Pons (tissue), 1 donor: ENCODE measurements at regions not wholly inside any gene's neighbourhood (a gene's known extent, or its start where the extent isn't known, plus 50 kb on each side); places are given as distances from the start of the nearest gene placed in this dataset.
A peak's percentile ranks its signal among the peaks of the same experiment; 100 is the strongest.
"Not testable (repeated sequence)": the region's sequence is repeated elsewhere in the genome, so short reads cannot be mapped to it uniquely, and the experiment has no call there.

Experiments
- DNase-seq: peaks from one replicate; pipeline ENCODE4 v3.0.0-alpha.2; 2016; ENCODE audit warnings: low spot score

DNA sequence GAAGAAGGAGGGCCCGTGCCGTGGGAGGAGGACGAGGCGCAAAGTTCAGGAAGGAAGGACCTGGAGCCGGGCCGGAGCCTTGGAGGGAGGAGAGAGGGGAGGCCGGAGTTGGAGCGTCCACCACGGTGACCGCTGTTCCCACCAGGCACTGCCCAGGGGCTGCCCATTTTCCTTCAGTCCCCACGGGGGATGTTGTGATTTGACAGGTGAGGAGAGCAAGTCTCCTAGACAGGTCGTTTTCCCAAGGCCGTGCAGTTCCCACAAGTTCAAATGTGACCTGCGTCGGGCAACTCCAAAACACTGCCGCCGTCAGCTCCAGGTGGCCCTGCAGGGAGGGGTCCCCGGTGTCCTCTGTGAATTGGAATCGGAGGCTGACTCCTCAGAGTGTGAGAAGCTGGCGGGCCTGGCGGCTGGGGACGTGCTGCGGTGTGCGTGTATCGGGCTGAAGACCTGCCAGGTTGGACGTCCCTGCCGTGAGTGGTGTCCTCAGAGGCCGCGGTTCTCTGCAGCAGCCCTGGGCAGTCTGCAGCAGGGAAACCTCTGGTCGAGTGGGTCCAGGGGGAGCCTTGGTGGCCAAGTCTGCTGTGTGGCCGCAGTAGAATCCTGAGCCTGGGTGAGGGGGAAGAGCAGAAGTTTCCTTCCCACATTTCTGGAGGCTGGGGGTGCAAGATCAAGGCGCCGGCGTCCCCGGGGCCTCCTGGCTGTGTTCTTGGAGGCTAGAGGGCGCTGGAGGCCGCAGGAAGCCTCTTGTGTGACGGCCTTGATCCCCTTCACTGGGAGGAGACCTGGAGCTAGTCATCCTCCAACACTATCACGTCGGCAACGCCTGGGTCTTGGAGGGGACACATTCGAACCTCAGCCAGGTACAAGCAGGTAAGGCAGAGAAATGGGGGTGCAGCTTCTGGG lies 115.1 kb upstream of the FRMD1 start:
- DNase-seq: no peak

DNA sequence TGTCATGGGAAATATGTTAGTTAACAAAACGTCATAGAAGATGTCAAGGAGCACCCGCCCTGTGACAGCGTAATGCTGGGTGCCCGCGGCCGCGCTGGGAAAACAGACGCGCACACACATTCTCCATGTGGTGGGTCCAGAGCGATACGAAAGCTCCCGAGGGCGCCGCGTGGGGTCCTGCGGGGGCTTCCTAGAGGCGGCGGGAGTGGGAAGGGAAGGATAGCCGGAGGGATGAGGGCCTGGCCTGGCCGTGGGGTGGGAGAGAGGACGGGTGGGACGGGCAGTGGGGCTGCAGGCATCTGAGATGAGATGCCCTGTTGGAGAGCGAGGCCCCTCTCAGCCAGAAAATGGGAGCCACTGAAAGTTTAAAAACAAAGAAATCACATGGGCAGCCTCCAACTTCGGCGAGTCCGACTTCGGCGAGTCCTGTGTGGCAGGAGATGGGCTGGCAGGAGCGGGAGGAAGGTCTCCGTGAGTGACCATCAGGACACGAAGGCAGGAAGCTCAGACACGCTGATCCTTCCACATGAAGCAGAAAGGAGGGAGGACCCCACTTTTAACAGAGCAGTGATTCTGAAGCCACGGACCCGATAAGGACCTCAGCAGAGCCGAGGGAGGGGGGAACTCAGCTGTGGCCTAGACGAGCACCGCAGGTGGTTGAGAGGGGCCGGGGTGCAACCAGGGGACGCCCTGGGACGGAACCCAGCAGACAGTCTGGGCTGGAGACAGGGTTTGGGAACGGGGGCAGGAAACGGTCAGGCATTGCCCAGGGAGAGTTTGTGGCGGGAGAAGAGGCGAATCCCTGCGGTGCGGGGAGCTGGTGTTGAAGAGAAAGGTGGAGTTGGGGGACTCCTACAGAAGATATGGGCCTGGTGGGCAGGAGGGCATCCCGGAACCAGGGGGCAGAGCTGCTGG lies 114.1 kb upstream of the FRMD1 start:
- no peak for DNase-seq

DNA sequence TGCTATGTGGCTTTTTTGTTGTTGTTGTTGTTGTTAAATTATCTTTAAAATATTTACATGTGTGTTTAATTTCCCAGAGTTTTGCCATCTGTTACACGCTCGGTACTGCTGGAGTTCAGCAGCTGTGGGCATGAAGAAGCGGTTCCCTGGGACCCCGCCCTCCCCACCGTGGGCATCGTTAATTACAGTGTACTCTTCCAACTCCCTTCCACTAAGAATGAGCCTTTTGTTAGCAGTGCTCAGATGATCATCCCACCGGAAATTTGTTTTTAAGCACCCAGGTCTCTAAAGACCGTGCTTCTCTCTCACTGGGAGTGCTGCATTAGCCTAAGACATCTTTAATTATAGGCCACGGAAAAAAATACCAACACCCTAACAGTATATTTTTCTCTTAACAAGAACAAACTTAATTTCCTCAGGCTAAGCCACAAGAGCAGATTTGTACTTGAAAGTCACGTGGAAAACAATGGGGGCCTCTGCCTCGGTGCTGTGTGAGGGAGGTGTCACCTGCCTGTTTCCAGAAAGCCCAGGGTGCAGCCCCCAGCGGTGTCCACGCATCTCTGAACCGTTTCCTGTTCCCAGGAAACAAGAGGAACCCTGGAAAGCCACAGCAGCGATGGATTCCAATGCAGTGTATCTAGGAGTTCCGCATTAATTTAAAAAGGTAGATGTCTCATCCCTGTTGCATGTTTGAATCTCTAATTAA lies 113.3 kb upstream of the FRMD1 start:
- DNase-seq: peak; percentile 7

DNA sequence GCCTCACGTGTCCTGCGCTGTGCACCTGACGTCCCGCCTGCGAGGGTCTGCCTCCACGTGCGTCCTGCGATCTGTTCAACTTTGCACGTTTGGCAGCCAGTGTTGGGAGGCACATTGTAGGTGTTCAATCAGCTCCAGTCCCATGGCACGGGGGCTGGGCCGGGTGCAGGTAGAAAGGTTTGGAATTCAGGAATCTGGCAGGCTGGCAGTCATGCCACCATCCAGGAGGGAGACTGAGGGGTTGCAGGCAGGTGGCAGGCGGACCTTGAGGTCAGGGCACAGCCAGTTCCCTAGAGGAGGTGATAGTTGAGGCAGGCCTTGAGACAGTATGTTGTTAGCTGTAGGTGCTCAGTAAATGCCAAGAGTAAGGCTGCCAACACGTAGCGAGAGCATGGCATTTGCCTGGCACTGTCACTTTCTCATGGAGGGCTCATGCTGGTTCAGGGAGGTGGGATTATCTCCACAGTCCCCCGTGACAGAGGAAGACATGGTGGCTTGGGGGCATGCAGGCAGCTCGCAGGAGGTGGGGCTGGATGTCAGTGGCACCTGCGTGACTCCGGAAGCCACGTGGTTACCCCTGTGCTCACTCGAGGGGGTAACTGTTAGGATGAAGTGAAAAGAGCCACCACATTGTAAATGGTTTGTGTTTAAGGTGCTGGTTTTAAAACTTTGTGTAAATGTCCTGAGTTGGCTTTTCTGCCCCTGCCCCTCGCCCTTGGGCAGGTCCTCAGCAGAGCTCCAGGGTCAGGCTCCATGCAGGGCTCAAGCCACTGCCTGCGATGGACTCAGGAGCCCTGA lies 111.8 kb upstream of the FRMD1 start:
- no peak for DNase-seq

DNA sequence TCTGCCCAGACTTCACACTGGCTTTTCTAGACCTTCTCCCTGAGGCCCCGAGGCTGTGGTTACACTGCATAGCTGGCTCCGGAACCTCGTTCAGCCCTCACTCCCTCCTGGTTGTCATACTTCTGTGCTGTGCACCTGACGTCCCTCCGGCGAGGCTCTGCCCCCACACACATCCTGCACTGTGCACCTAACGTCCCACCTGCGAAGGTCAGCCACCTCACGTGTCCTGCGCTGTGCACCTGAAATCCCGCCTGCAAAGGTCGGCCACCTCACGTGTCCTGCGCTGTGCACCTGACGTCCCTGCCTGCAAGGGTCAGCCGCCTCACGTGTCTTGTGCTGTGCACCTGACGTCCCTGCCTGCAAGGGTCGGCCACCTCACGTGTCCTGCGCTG lies 111.0 kb upstream of the FRMD1 start:
- no peak for DNase-seq

DNA sequence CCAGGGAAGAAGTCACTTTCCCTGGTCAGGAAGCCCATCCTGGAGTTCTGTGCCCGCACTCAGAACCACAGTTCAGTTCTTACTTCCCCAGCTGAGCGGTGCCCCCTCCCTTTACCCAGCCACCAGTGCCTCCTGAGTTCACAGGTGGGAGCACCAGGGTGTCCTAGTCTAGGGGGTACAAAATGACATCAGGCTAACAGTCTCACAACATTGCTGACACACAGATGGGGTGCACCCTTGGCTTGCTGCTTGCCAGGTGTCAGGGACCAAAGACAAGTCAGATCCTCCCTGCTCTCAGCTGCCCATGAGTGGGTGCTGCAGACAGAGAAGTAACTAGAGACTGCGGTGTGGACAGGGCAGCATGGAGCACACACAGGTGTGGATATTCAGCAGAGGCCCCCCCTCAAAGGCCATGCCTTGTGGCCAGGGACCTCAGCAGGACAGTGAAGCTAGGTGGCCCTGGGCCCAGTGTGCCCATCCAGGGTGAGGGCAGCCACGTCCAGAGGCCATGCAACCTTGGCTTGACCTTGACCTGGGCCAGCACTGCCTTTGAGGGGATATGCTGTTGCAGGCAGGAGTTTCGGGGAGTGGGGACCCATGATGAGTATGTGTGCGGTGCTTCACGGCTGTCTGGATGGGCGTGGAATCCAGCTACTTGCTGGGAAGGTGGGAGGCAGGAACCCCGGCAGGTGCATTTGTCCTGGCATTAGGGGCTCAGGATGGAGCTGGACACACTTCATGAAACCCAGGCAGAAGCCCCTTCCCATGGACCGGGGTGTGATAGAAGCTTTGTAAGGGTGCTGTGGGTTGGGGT lies 110.4 kb upstream of the FRMD1 start:
- no peak for DNase-seq

DNA sequence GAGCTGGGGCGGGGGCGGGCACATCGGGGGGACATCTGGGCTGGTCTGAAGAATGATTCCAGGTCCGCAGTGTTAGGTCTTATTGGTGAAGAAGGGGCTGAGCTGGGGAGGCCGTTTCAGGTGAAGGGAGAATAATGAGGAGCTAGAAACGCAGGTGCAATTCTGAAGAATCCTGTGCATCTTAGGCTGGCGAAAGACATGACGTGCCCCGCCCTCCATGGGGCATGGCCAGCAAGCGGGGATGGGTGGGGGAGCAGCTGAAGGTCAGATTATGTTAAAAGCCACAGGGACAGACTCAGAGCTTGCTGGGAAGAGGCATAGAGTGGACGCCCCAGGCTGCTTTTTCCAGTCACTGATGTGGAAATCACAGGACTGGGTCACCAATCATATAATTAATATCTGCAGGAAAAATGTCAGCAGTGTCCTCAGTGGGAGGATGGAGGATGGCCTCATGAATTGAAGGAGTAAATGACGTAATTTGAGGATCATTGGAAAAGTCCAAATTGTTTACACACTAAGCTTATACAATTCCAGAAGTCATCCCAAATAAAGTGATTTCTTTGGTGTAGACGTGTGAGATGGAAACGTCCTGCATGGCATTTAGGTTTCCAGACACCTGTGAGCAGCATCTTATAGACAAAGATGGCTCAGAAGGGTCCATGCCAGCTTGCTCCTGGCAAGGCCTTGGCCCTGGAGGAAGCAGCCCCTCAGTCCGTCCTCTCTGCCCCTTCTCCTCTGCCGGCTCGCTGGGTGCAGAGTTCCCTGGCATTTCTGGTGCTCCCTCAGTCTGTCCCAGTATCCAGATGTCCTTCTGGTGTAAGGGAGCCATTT lies 109.6 kb upstream of the FRMD1 start:
- DNase-seq: no peak

DNA sequence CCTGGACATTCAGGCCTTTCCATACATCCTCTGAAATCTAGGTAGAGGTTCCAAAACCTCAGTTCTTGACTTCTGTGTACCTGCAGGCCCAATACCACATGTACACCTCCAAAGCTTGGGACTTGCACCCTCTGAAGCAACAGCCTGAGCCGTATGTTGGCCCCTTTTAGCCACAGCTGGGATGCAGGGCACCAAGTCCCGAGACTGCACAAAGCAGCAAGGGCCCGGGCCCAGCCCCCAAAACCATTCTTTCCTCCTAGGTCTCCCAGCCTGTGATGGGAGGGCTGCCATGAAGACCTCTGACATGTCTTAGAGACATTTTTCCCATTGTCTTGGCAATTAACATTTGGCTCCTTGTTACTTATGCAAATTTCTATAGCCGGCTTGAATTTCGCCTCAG lies 107.4 kb upstream of the FRMD1 start:
- DNase-seq: no peak

DNA sequence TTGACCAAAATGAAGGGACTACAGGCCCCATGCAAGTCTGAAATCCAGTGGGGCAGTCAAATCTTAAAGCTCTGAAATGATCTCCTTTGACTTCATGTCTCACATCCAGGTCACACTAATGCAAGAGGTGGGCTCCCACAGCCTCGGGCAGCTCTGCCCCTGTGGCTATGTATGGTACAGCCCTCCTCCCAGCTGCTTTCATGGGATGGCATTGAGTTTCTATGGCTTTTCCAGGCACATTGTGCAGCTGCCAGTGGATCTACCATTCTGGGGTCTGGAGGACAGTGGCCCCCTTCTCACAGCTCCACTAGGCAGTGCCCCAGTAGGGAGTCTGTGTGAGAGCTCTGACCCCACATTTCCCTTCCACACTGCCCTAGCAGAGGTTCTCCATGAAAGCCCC lies 107.0 kb upstream of the FRMD1 start:
- DNase-seq: not testable (repeated sequence)

DNA sequence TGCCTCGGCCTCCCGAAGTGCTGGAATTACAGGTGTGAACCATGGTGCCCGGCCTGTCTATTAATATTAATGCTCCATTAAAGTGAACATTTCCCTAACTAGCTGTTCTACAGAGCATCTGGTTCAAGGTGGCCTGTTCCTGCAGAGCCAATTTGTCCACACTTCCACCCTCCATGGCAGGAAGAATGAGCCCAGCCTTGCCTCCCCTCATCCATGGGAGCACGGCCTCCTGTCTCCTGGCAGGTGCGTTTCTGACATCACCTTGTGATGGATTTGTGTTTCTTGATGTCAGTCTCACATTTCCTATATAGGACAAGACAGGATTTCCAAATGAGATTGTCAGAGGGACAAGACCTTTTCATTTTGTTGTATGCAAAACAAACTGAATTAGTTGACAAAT lies 105.7 kb upstream of the FRMD1 start:
- no peak for DNase-seq

DNA sequence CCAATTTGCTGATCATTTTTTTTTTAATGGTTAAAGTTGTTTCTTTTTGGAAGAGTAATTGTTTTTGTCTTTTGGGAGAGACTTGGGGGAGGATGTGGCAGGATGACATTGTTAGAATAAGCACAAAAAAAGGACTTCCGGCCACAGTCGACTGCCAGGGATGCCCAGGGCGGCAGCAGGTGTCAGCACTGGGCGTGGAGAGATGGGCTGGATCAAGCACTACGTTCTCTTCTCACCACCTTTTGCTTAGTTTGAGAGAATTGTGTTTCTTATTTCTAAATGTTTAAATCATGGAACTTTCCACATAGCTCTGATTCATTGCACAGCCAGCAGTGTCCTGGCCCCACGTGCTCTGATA lies 104.6 kb upstream of the FRMD1 start:
- no peak for DNase-seq

DNA sequence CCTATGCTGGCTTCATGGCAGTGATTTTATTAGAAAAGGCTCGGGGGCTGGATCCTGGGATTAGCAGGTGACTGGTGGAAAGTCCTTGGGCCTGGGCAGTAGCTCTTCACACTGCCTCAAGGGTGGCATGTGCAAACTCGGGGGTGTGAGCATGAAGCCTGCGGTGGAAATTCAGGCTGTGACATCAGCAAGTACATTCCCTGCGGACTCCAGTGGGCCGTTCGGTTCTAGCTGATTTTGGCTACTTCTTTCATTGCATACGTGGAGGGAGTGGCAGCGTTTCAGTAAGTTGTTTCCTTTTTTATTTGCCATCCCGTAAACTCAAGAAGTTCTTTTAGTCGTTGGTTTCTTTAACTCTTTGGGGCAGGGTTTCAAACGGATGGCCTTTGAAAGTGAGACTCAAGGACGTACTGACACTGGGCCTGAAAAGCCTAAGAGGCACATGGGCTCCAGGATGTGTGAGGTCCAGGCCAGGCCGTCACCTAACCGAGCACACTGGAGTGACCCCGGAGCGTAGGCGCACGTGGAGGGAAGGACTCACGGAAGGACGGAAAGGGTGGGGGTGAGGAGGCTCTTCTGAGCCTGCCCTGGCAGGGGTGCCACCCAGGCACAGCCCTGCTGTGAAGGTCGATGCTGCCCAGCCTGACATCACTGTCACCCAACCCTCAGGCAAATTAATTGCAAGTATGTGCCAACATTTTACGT lies 104.0 kb upstream of the FRMD1 start:
- no peak for DNase-seq

DNA sequence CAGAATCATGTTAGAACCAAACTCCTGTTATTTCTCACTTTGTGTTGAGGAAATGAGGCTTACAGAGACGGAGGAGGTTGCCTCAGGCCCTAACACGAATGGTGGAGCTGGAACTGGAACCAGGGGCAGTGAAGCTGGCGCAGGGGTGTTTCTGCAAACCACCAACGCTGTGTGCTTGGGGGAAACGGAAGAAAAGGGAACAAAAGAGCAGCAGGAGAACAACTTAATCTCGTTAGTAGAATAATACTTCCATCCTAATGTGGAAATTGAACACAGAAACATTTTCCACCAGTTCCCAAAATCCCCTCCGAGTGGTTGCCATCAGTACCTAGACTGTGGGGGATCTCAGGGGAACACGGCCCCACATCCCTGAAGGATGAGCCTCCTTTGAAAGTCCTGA lies 103.4 kb upstream of the FRMD1 start:
- DNase-seq: no peak

DNA sequence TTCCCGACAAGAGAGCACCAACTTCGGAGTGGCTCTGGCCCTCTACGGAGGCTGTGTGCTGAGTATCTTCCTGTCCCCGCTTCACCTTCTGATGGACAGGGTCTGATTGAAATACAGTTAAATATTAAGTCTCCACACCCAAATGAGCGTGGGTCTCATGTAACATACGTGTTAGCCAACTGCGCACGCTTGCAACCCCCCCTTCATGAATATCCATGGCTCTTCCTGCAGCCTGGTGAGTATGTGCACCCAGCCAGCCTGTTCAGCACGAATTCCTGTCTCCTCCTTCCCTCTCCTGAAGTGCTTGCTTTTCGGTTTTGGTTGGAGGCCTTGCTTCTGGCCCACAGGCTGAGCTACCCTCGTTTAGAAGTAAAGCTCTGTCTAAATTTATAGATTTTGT lies 102.9 kb upstream of the FRMD1 start:
- no peak for DNase-seq

DNA sequence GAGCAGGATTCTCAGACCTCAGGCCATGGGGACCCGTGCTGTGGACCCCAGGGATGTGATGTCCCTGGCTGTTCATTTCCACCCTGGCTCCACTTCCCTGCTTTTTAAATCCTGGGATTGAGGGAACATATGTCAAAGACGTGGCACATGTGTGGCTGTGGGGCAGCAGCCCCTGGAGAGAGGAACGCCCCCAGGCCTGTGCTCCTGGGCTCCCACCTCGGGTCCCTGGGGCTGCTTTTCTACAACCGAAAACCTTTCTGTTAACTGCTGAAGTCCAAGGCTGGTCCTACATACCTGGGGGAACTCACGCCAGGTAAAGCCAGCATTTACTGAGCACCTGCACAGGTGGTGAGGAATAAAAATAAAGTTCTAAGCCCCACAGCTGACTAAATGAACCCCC lies 102.3 kb upstream of the FRMD1 start:
- no peak for DNase-seq

DNA sequence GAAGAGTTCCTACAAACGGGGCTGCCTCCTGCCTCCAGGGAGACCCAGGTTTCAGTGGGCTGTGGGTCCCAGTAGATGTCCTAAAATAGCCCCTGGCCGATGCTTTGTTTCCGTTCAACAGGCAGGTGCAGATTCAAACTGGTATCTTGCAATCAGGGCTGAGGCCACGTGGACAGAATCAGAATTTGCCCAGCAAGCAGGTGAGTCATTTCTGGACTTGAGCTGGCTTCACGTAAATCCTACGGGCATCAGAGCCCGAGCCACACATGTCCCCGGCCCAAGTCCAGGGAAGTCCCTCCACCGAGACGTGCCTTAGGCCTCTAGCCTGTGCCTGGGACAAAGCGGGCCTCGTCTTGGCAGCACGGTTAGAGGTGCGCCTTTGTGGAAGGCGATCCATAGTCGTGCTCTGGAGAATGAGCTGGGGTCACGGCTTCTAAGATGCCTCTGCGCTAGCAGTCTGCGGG lies 101.6 kb upstream of the FRMD1 start:
- no peak for DNase-seq

DNA sequence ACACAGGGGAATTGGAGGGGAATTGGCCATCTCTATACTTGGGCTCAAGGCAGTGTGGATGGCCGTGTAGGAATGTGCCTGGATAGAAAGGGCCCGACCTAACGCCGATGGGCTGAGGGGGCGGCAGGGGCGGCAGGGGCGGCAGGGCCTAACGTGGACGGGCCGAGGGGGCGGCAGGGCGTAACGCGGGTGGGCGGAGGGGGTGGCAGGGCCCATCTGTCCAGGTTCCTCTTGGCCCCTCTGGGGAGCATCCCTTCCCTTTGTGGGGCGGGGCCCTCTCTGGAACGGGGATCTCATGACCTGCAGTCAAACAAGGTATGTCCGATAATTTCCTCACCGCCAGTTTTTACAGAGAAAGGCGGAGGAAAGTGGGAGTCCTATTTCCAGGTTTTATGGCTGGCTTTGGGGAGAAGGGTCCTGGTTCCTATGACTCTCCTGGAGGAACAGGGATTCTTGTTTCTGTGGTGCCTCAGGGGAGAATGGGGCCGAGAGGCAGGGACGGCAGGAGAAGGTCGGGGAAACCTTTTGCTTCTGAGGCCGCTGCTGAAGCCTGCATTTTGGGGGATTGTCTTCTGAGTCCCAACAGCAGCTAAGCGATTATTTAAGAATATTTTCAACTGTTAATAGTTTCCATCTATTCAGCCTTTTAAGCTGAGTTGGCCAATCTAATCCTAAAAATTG lies 100.8 kb upstream of the FRMD1 start:
- DNase-seq: no peak

DNA sequence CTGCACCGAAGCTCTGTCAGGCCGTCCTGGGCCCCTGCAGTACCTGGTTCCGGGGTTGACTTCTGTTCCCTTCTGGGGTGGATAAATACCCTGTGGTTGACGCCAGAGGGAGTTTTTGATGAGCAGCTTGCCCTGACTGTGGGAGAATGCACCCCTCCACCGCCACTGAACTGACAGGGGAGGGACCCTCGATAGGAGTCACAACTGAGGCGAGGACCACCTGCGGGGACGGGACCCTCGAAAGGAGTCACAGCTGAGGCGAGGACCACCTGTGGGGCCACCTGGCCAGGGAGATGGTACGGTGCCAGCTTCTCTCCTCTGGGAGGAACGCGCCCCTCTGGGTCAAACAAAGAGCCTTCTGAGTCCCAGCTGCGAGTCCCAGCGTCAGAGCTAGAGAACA lies 100.1 kb upstream of the FRMD1 start:
- DNase-seq: no peak
